CD14-positive monocyte (primary cell): ENCODE measurements at regions not wholly inside any gene's neighbourhood (a gene's known extent, or its start where the extent isn't known, plus 50 kb on each side); places are given as distances from the start of the nearest gene placed in this dataset.

Experiments used
- DNase-seq, 3 donors: peaks; one replicate each; pipeline ENCODE4 v3.0.0-alpha.2; 2011 to 2022
- H2AFZ ChIP-seq: 2 replicates; pipeline ENCODE4 v1.6.0; 2012; ENCODE audit warnings: mild to moderate bottlenecking, low read depth, low read length, inconsistent platforms; ENCODE audit not compliant: insufficient read depth, poor library complexity, severe bottlenecking
- H3K27ac ChIP-seq, 2 donors: 1 replicate in 1 of 2; 2 replicates in 1 of 2; pipeline ENCODE4 v1.5.1; 2012 to 2013; ENCODE audit warnings: low read length in 2 of 2, control low read depth in 1 of 2, inconsistent platforms in 1 of 2, low read depth in 1 of 2, mild to moderate bottlenecking in 1 of 2
- H3K27me3 ChIP-seq, 2 donors: one replicate each; pipeline versions ENCODE4 v1.6.0 to v1.6.1; 2011 to 2013; ENCODE audit warnings: low read length in 2 of 2; ENCODE audit not compliant: control insufficient read depth in 2 of 2, insufficient read depth in 2 of 2
- H3K36me3 ChIP-seq, 2 donors: replicated peaks in 1 of 2; 1 replicate in 1 of 2; 2 replicates in 1 of 2; pipeline versions ENCODE4 v1.5.1 to v1.6.1; 2012 to 2013; ENCODE audit warnings: low read length in 2 of 2, control low read depth in 1 of 2, inconsistent platforms in 1 of 2, mild to moderate bottlenecking in 1 of 2; ENCODE audit not compliant: insufficient read depth in 2 of 2, control insufficient read depth in 1 of 2
- H3K4me1 ChIP-seq, 2 donors: 1 replicate in 1 of 2; 2 replicates in 1 of 2; pipeline versions ENCODE4 v1.5.1 to v1.6.1; 2012 to 2013; ENCODE audit warnings: low read length in 2 of 2, control low read depth in 1 of 2, inconsistent platforms in 1 of 2, mild to moderate bottlenecking in 1 of 2, moderate library complexity in 1 of 2; ENCODE audit not compliant: insufficient read depth in 2 of 2, control insufficient read depth in 1 of 2
- H3K4me2 ChIP-seq: replicated peaks from 2 replicates; pipeline ENCODE3; 2012; ENCODE audit warnings: low read length, moderate library complexity, mild to moderate bottlenecking; ENCODE audit not compliant: poor library complexity, severe bottlenecking; ENCODE audit errors: extremely low read depth
- H3K4me3 ChIP-seq, 3 experiments: fragments of 200-600 bp in 1 of 3; sonication (generic) in 1 of 3; replicated peaks in 1 of 3; 1 replicate in 2 of 3; 2 replicates in 1 of 3; pipeline ENCODE4 v1.5.1; 2011 to 2013; ENCODE audit warnings: low read length in 3 of 3, mild to moderate bottlenecking in 3 of 3, control low read depth in 2 of 3, low read depth in 2 of 3, inconsistent platforms in 1 of 3, moderate library complexity in 1 of 3
- H3K79me2 ChIP-seq: 2 replicates; pipeline ENCODE4 v1.6.0; 2012; ENCODE audit warnings: mild to moderate bottlenecking, control low read depth, inconsistent platforms, low read length, moderate library complexity; ENCODE audit not compliant: insufficient read depth
- H3K9ac ChIP-seq: 2 replicates; pipeline ENCODE4 v1.6.0; 2017; ENCODE audit warnings: low read length, mild to moderate bottlenecking; ENCODE audit not compliant: insufficient read depth, poor library complexity, severe bottlenecking
- H3K9me3 ChIP-seq, 2 donors: replicated peaks in 1 of 2; 1 replicate in 1 of 2; 2 replicates in 1 of 2; pipeline versions ENCODE4 v1.5.1 to v1.6.1; 2012 to 2013; ENCODE audit warnings: low read length in 2 of 2, control low read depth in 1 of 2; ENCODE audit not compliant: control insufficient read depth in 1 of 2, insufficient read depth in 1 of 2
- H4K20me1 ChIP-seq: 2 replicates; pipeline ENCODE4 v1.6.0; 2012; ENCODE audit warnings: mild to moderate bottlenecking, low read length, control low read depth, moderate library complexity; ENCODE audit not compliant: insufficient read depth
- H3K27ac Mint-ChIP-seq, 7 donors: one replicate each; pipeline ENCODE4 v1.8.0; 2020; ENCODE audit warnings: mild to moderate bottlenecking in 7 of 7, mixed read lengths in 7 of 7, moderate library complexity in 6 of 7, inconsistent platforms in 2 of 7
- H3K27me3 Mint-ChIP-seq, 3 donors: one replicate each; pipeline ENCODE4 v1.8.0; 2021 to 2022; ENCODE audit warnings: low read depth in 3 of 3, mild to moderate bottlenecking in 3 of 3, mixed read lengths in 3 of 3, moderate library complexity in 3 of 3, inconsistent platforms in 1 of 3
- H3K36me3 Mint-ChIP-seq, 2 donors: one replicate each; pipeline ENCODE4 v1.8.0; 2020; ENCODE audit warnings: mixed read lengths in 2 of 2, inconsistent platforms in 1 of 2, mild to moderate bottlenecking in 1 of 2
- H3K4me1 Mint-ChIP-seq: one replicate; pipeline ENCODE4 v1.8.0; 2020; ENCODE audit warnings: mild to moderate bottlenecking, mixed read lengths
- H3K4me3 Mint-ChIP-seq, 2 donors: one replicate each; pipeline ENCODE4 v1.8.0; 2020; ENCODE audit warnings: mild to moderate bottlenecking in 2 of 2, mixed read lengths in 2 of 2, moderate library complexity in 1 of 2
- H3K9me3 Mint-ChIP-seq, 7 donors: one replicate each; pipeline ENCODE4 v1.8.0; 2020 to 2022; ENCODE audit warnings: mixed read lengths in 7 of 7, mild to moderate bottlenecking in 6 of 7, moderate library complexity in 6 of 7, inconsistent platforms in 2 of 7
- CTCF ChIP-seq: fragments of 200-600 bp; IDR thresholded peaks from one replicate; pipeline ENCODE4 v1.8.0; 2022; ENCODE audit warnings: antibody characterized with exemption, mild to moderate bottlenecking
- WGBS: methylation state at CpG from one replicate; pipeline ENCODE4 v1.1.5; 2013; ENCODE audit warnings: missing lambda C conversion rate; ENCODE audit not compliant: insufficient coverage; 5-methylcytosine and 5-hydroxymethylcytosine counted together
- intact Hi-C, 2 donors: fragments of 100-400 bp; cut with micrococcal nuclease; formaldehyde crosslinking; loops; one replicate each; pipeline versions ENCODE4 v1.15.0 to v1.15.1; 2023

- Histone ChIP-seq H4K20me1 (no peaks in the 10 kb centered on the region), H3K4me1 (no peaks in the 10 kb centered on the region), H3K27ac (no peak overlapping the region), H2AFZ (no peak overlapping the region), H3K79me2 (no peaks in the 10 kb centered on the region), H3K4me3 (no peak overlapping the region), H3K27me3 (peaks cover 0 to 3% of the 10 kb centered on the region in 2 donors), H3K4me2 (no peak overlapping the region), H3K9ac (no peak overlapping the region), H3K9me3 (peaks cover 0 to 6% of the 10 kb centered on the region in 2 donors), H3K36me3 (no peaks in the 10 kb centered on the region)
- no peak for DNase-seq
- Mint-ChIP-seq H3K9me3 (peaks cover 2 to 18% (median 10%) of the 10 kb centered on the region in 7 donors), H3K27ac (no peak overlapping the region), H3K36me3 (no peaks in the 10 kb centered on the region), H3K4me1 (no peaks in the 10 kb centered on the region), H3K27me3 (peaks cover 2 to 18% (median 12%) of the 10 kb centered on the region in 3 donors), H3K4me3 (no peak overlapping the region)
- WGBS = 91% methylated on average over 4 of the region's 5 CpGs
- intact Hi-C loops = no loop called here
- TF ChIP-seq CTCF = no peak
Observed at GRCh38 chr22:45112136-45112879, 51.4 kb upstream of the NUP50 start.
